Keratinocyte (primary cell): ENCODE measurements at regions not wholly inside any gene's neighbourhood (a gene's known extent, or its start where the extent isn't known, plus 50 kb on each side); places are given as distances from the start of the nearest gene placed in this dataset.

ENCODE experiments used
- DNase-seq: peaks from one replicate; pipeline ENCODE4 v3.0.0-alpha.2; 2011; ENCODE audit warnings: low read depth, missing footprints, low spot score
- FAIRE-seq: peaks from 2 replicates; lab custom pipeline; 2011; peaks lifted over from hg19 to GRCh38; lab: Jason Lieb, UNC
- H2AFZ ChIP-seq: 2 replicates; pipeline ENCODE4 v1.6.0; 2012; ENCODE audit warnings: low read length, control low read depth, inconsistent platforms; ENCODE audit not compliant: control insufficient read depth
- H3K27ac ChIP-seq: 2 replicates; pipeline ENCODE4 v1.5.1; 2011; ENCODE audit warnings: low read length; ENCODE audit not compliant: control insufficient read depth, insufficient read depth
- H3K27me3 ChIP-seq: 3 replicates; pipeline ENCODE4 v1.6.0; 2011; ENCODE audit warnings: low read length; ENCODE audit not compliant: control insufficient read depth, insufficient read depth; ENCODE audit errors: extremely low read depth
- H3K36me3 ChIP-seq, 2 experiments: 2 replicates in 1 of 2; 3 replicates in 1 of 2; pipeline ENCODE4 v1.5.1; 2011; ENCODE audit warnings: low read length in 2 of 2, mild to moderate bottlenecking in 1 of 2; ENCODE audit not compliant: control insufficient read depth in 2 of 2, insufficient read depth in 2 of 2; ENCODE audit errors: extremely low read depth in 1 of 2
- H3K4me1 ChIP-seq: 3 replicates; pipeline ENCODE4 v1.5.1; 2011; ENCODE audit warnings: low read length; ENCODE audit not compliant: control insufficient read depth, insufficient read depth; ENCODE audit errors: extremely low read depth
- H3K4me2 ChIP-seq: 3 replicates; pipeline ENCODE4 v1.6.0; 2011; ENCODE audit warnings: low read depth, low read length; ENCODE audit not compliant: control insufficient read depth, insufficient read depth; ENCODE audit errors: extremely low read depth
- H3K4me3 ChIP-seq, 3 experiments: fragments of 200-600 bp in 1 of 3; sonication (generic) in 1 of 3; 2 replicates in 2 of 3; 3 replicates in 1 of 3; pipeline ENCODE4 v1.5.1; 2011 to 2016; ENCODE audit warnings: low read length in 3 of 3, mild to moderate bottlenecking in 3 of 3, control low read depth in 2 of 3, inconsistent platforms in 1 of 3, low read depth in 1 of 3, mixed read lengths in 1 of 3, mixed run types in 1 of 3, moderate library complexity in 1 of 3; ENCODE audit not compliant: control insufficient read depth in 2 of 3, insufficient read depth in 2 of 3; ENCODE audit errors: extremely low read depth in 1 of 3
- H3K79me2 ChIP-seq: 2 replicates; pipeline ENCODE4 v1.6.0; 2012; ENCODE audit warnings: low read length; ENCODE audit not compliant: control insufficient read depth, insufficient read depth
- H3K9ac ChIP-seq: 3 replicates; pipeline ENCODE4 v1.6.0; 2011; ENCODE audit warnings: low read length; ENCODE audit not compliant: control insufficient read depth, insufficient read depth; ENCODE audit errors: extremely low read depth
- H3K9me1 ChIP-seq: 3 replicates; pipeline ENCODE4 v1.6.0; 2011; ENCODE audit warnings: low read length; ENCODE audit not compliant: control insufficient read depth, insufficient read depth; ENCODE audit errors: extremely low read depth
- H3K9me3 ChIP-seq: 2 replicates; pipeline ENCODE4 v1.5.1; 2012; ENCODE audit warnings: low read depth, low read length; ENCODE audit not compliant: control insufficient read depth
- H4K20me1 ChIP-seq: 3 replicates; pipeline ENCODE4 v1.6.0; 2011; ENCODE audit warnings: low read length; ENCODE audit not compliant: control insufficient read depth, insufficient read depth; ENCODE audit errors: extremely low read depth
- EZH2 ChIP-seq: IDR thresholded peaks from one replicate; pipeline ENCODE4 v1.6.1; 2012; ENCODE audit warnings: inconsistent platforms, mild to moderate bottlenecking, low read length, moderate library complexity
- dilution Hi-C: fragments of 300-500 bp; cut with MboI; formaldehyde crosslinking; loops from one replicate; pipeline ENCODE4 v1.7.0; 2020; ENCODE audit warnings: low sequenced_read_pairs; ENCODE audit not compliant: extremely low pct_ligation_motif_present
- TF ChIP-seq, protein P1 (sequence below), 3 experiments: IDR thresholded peaks in 1 of 3; conservative IDR thresholded peaks in 1 of 3; optimal IDR thresholded peaks in 1 of 3; 2 replicates in 2 of 3; 3 replicates in 1 of 3; pipeline versions ENCODE3 to v1.5.1; 2011; ENCODE audit warnings: low read length in 3 of 3, mild to moderate bottlenecking in 3 of 3, moderate library complexity in 2 of 3, control low read depth in 1 of 3, inconsistent platforms in 1 of 3; ENCODE audit not compliant: insufficient read depth in 2 of 3; ENCODE audit errors: extremely low read depth in 1 of 3

DNA sequence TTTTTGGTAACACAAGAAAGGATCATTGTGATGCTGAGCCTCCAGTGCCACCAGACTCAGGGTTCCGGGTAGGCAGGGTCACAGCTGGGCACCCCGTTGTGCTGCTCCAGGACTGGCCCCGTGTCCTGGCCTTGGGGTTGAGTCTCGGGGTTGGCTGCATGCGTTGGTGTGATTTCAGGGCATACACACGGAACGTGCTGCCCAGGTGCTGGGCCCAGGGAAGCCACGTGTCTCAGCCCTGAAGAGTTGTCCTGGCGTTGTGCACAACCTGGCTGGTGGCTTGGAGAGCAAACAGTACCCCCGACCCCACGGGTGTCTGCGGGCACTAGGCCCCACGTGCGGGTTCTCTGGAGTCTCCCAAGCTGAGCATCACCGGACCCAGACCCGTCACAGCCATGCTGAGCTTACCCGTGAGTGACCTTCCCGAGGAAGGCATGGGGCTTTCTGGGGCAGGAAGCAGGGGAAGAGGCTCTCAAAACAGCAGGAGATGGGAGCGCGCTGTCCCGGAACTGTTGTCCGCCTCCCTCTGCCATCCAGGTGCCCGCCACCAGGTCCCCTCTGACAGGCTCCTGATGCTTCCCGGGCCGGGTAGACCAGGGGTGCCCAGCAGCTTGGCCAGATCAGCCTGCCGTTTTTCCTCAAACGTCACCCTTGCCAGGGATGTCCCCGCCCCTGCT, 66.1 kb upstream of the ENPP6 start:
- H3K4me2 ChIP-seq = no peak overlapping the region
- no peaks in the 10 kb centered on the region for H3K36me3 ChIP-seq
- H3K4me1 ChIP-seq = peaks cover 23% of the 10 kb centered on the region
- no peaks in the 10 kb centered on the region for H3K27me3 ChIP-seq
- no peaks in the 10 kb centered on the region for H3K9me3 ChIP-seq
- H3K4me3 ChIP-seq = no peak overlapping the region
- H3K79me2 ChIP-seq = no peaks in the 10 kb centered on the region
- no peak overlapping the region for H2AFZ ChIP-seq
- FAIRE-seq = no peak
- dilution Hi-C loops = no loop called here
- H3K9ac ChIP-seq = no peak overlapping the region
- TF ChIP-seq, protein P1, sequence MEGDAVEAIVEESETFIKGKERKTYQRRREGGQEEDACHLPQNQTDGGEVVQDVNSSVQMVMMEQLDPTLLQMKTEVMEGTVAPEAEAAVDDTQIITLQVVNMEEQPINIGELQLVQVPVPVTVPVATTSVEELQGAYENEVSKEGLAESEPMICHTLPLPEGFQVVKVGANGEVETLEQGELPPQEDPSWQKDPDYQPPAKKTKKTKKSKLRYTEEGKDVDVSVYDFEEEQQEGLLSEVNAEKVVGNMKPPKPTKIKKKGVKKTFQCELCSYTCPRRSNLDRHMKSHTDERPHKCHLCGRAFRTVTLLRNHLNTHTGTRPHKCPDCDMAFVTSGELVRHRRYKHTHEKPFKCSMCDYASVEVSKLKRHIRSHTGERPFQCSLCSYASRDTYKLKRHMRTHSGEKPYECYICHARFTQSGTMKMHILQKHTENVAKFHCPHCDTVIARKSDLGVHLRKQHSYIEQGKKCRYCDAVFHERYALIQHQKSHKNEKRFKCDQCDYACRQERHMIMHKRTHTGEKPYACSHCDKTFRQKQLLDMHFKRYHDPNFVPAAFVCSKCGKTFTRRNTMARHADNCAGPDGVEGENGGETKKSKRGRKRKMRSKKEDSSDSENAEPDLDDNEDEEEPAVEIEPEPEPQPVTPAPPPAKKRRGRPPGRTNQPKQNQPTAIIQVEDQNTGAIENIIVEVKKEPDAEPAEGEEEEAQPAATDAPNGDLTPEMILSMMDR (optimal IDR thresholded peaks at IDR 0.05 in 1 of 3, IDR thresholded peaks at IDR 0.05 in 1 of 3, conservative IDR thresholded peaks at IDR 0.05 in 1 of 3; ENCODE audit: extremely low read depth in 1 of 3, insufficient read depth in 2 of 3, low read length in 3 of 3) = no peak
- TF ChIP-seq EZH2 = no peak
- H3K9me1 ChIP-seq = no peaks in the 10 kb centered on the region
- H4K20me1 ChIP-seq = no peaks in the 10 kb centered on the region
- DNase-seq = no peak
- H3K27ac ChIP-seq = no peak overlapping the region

DNA sequence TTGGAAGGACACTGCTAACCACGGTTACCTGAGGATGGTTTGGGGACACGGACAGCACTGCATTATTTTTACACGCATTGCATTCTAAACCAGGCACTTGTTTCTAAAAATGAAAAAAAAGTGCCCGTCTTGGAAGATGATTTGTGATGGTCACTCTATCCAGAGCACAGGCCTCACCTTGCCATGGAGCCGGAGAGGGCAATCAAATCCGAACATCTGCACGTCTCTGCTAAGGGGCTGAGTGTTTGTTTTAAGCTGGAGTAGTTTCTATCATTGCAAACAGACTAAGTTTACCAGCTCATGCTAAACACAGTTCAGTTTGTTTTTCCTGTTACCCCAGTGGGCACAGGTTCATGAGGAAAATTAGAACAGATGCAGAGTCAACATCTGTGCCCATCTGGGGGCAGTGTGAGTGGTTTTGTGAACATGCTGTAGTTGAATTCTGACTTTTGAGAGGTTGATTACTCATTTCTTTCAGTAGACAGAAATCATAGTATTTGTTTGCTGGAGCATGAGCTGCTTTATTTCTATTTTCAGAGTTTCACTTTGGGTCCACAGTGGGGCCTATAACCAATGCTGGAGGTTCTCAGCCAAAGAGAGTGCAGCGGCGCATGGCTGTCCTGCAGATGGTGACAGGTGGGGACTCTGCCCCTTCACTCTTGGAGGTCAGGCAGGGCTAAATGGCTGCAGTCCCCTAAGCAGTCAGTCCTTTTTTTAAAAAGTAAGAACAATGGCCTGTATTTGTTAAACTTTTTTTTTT, 65.4 kb upstream of the ENPP6 start:
- Histone ChIP-seq H3K4me3 (no peak overlapping the region), H3K27ac (no peak overlapping the region), H3K4me2 (no peak overlapping the region), H3K9me3 (no peaks in the 10 kb centered on the region), H3K4me1 (peaks cover 20% of the 10 kb centered on the region), H3K79me2 (no peaks in the 10 kb centered on the region), H2AFZ (no peak overlapping the region), H4K20me1 (no peaks in the 10 kb centered on the region), H3K27me3 (no peaks in the 10 kb centered on the region), H3K36me3 (no peaks in the 10 kb centered on the region), H3K9ac (no peak overlapping the region), H3K9me1 (no peaks in the 10 kb centered on the region)
- dilution Hi-C loops = no loop called here
- FAIRE-seq = no peak
- DNase-seq = no peak
- TF ChIP-seq, protein P1 (optimal IDR thresholded peaks at IDR 0.05 in 1 of 3, IDR thresholded peaks at IDR 0.05 in 1 of 3, conservative IDR thresholded peaks at IDR 0.05 in 1 of 3; ENCODE audit: extremely low read depth in 1 of 3, insufficient read depth in 2 of 3, low read length in 3 of 3) = no peak
- no peak for TF ChIP-seq EZH2
